Renal cortical epithelial cell (primary cell): ENCODE measurements at regions not wholly inside any gene's neighbourhood (a gene's known extent, or its start where the extent isn't known, plus 50 kb on each side); places are given as distances from the start of the nearest gene placed in this dataset.

Experiments
- DNase-seq: peaks from one replicate; pipeline ENCODE4 v3.0.0-alpha.2; 2011; ENCODE audit warnings: low read depth

GRCh38 chr2:237170020-237170419, 84.3 kb downstream of the COPS8 start:
- no peak for DNase-seq

GRCh38 chr2:237171396-237171795, 85.7 kb downstream of the COPS8 start:
- peak; percentile 94 for DNase-seq

- DNase-seq = no peak
Measured at GRCh38 chr2:237171881-237172280, 86.2 kb downstream of the COPS8 start.

GRCh38 chr2:237177052-237177451, 91.4 kb downstream of the COPS8 start:
- no peak for DNase-seq

GRCh38 chr2:237177986-237178385, 92.3 kb downstream of the COPS8 start:
- DNase-seq = no peak

GRCh38 chr2:237178396-237178795, 92.7 kb downstream of the COPS8 start:
- no peak for DNase-seq

- no peak for DNase-seq
Measured at GRCh38 chr2:237179161-237179560, 93.5 kb downstream of the COPS8 start.

GRCh38 chr2:237180187-237180586, 94.5 kb downstream of the COPS8 start:
- no peak for DNase-seq

- DNase-seq = no peak
Measured at GRCh38 chr2:237180987-237181386, 95.3 kb downstream of the COPS8 start.

GRCh38 chr2:237181844-237182243, 96.2 kb downstream of the COPS8 start:
- peak; percentile 85 for DNase-seq

- no peak for DNase-seq
Measured at GRCh38 chr2:237182422-237183123, 96.9 kb downstream of the COPS8 start.

- no peak for DNase-seq
Measured at GRCh38 chr2:237184192-237184918, 98.7 kb downstream of the COPS8 start.

GRCh38 chr2:237184919-237185552, 99.3 kb downstream of the COPS8 start:
- no peak for DNase-seq

GRCh38 chr2:237185553-237185925, 99.8 kb downstream of the COPS8 start:
- no peak for DNase-seq

GRCh38 chr2:237189799-237190198, 104.1 kb downstream of the COPS8 start:
- DNase-seq = no peak

- DNase-seq = no peak
Measured at GRCh38 chr2:237190966-237191713, 105.5 kb downstream of the COPS8 start.

- DNase-seq = no peak
Measured at GRCh38 chr2:237191714-237192081, 106.0 kb downstream of the COPS8 start.

- no peak for DNase-seq
Measured at GRCh38 chr2:237192881-237193280, 107.2 kb downstream of the COPS8 start.

- DNase-seq = no peak
Measured at GRCh38 chr2:237193436-237193835, 107.7 kb downstream of the COPS8 start.

GRCh38 chr2:237194081-237194480, 108.4 kb downstream of the COPS8 start:
- DNase-seq = no peak

GRCh38 chr2:237194906-237195305, 109.2 kb downstream of the COPS8 start:
- DNase-seq = no peak

- peak; percentile 35 for DNase-seq
Measured at GRCh38 chr2:237195396-237196120, 109.9 kb downstream of the COPS8 start.
